ENCODE measurements at regions not wholly inside any gene's neighbourhood (a gene's known extent, or its start where the extent isn't known, plus 50 kb on each side); places are given as distances from the start of the nearest gene placed in this dataset.
"Not testable (repeated sequence)": the region's sequence is repeated elsewhere in the genome, so short reads cannot be mapped to it uniquely, and the experiment has no call there.

DNA sequence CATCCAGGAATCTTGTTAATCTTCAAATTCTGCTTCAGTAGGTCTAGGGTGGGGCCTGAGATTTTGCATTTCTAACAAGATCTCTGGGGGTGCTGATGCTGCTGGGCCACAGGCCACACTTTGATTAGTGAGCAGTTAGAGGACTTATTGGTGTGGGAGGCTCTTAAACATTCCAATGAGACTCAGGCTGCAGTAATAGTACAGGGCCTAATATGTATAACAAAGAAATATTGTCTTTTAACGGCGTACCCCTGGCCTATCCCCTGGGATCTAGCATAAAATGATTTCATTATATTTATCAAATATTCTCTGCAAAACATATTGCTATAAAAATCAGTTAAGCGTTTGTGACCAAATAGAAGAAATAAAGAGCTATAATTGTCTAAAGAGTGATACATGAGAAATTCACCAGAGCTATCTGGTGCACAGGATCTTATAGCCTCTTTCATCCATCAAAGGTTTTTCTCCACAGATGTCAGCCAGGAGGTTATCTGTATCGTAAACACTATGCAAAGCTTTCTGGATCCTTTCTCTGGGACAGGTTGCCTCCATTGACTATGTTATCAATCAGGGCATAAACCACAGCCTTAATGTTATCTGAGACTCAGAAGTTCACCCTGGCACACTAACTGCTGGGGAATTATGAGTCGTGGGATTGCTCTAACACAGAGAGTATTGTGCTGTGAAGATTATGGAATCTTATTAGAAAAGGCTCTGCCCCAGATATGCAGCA, 488.5 kb upstream of the MAP3K7 start:
- no peak for DNase-seq (ENCODE audit: low read depth)

DNA sequence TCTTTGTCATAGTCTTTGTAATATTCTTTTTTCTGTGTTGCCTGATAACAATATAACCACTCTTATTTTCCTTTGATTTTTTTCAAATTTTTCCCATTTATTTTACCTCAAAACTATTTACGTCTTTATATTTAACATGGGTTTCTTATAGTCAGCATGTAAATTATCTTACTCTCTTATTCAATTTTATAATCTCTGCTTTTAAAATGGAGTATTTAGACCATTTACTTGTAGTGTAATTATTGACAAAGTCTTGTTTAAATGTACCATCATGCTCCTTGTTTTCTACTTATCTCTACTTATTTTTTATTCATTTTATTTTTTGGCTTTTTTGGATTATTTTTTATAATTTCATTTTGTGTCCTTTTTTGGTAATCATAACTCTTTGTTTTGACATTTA, 476.5 kb upstream of the MAP3K7 start:
- no peak for DNase-seq (ENCODE audit: low read depth)

DNA sequence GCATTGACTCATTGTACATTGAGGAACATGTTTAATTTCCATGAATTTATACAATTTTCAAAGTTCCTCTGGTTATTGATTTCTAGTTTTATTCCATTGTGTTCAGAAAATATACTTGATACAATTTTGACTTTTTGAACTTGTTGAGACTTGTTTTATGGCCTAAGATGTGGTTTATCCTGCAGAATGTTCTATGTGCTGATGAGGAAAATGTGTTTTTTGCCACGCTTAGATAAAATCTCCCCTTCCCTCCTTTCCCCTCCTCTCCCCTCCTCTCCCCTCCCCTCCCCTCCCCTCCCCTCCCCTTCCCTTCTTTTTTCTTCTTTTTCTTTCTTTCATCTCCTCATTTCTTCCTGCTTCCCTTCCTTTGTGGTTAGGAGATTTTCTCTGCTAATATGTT, 470.8 kb upstream of the MAP3K7 start:
- no peak for DNase-seq (ENCODE audit: low read depth)

DNA sequence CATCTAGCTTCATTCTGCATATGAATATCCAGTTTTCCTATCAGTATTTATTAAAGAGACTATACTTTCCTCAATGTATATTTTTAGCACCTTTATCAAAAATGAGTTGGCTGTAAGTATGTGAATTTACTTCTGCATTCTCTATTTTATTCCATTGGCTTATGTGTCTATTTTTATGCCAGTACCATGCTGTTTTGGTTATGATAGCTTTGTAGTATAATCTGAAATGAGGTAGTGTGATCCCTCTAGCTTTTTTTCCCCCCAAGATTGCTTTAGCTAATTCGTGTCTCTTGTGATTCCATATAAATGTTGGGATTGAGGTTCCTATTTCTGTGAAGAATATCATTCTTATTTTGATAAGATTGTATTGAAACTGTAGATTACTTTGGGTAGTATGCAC, 469.1 kb upstream of the MAP3K7 start:
- no peak for DNase-seq (ENCODE audit: low read depth)

DNA sequence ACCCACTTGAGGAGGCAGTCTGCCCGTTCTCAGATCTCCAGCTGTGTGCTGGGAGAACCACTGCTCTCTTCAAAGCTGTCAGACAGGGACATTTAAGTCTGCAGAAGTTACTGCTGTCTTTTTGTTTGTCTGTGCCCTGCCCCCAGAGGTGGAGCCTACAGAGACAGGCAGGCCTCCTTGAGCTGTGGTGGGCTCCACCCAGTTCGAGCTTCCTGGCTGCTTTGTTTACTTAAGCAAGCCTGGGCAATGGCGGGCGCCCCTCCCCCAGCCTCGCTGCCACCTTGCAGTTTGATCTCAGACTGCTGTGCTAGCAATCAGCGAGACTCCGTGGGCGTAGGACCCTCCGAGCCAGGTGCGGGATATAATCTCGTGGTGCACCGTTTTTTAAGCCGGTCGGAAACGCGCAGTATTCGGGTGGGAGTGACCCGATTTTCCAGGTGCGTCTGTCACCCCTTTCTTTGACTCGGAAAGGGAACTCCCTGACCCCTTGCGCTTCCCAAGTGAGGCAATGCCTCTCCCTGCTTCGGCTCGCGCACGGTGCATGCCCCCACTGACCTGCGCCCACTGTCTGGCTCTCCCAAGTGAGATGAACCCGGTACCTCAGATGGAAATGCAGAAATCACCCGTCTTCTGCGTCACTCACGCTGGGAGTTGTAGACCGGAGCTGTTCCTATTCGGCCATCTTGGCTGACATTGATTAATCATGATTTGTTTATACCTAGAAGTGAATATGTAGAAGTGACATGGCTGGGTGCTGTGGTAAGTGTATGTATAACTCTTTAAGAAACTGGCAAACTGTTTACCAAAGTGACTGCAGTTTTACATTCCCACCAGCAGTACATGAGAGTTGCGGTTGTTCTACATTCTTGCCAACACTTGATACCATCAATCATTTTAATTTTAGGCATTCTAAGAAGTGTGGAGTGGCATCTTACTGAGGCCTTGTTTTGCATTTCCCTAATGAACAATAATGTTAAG, 465.9 kb upstream of the MAP3K7 start:
- not testable (repeated sequence) for DNase-seq (ENCODE audit: low read depth)

DNA sequence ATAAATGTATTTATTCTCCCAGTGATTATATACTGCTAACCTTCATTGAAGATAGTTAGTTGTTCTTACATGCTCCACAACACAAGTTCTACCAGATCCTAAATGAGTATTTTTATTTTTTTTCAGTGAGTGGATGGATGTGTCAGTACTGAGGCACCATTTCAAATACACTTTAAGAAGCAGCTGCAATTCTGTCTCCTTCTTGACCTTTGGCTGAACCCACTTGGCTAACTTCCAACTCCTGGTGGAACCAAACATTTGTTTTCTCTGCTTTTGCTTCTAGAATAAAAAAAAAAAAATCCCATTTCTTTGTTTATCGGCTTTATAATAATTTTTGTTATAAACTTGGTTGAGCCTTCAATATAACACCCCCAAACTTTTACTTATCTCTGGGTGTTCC, 458.3 kb upstream of the MAP3K7 start:
- DNase-seq (ENCODE audit: low read depth) = peak; percentile 59

DNA sequence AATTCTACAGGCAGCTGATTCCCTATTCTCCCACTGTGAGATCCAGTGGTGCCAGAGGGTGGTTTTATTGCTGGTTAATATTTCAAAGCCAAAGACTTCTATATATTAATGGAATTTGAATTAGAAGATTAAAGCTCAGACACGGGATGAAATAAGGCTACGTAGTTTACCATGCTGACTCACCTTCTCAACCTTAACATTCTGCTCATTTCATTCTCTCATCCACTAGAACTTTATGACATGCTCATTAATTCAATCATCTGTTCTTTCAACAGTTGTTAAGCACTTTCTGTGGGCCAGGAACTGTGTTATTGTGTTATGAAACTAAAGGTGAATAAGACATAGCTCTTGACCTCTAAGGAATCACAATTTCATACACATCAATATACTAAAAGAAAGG, 456.9 kb upstream of the MAP3K7 start:
- peak; percentile 87 for DNase-seq (ENCODE audit: low read depth)

DNA sequence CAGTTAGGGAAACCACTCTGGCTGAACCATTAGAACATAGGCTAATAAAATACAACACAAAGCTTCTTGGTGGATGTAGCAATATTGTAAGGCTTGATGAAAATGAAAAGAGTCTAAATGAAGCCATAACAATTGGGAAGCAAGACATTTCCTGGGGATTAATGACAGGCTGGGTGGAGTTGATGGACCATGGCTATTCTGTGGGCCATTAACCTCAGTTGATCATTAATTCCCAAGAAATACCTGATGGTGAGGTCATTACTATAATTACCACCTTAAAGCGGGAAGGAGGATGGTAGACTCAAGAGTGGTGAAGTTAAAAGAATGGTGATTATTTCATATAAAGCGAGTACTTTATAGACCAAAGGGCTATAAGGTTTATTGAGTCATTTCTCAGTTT, 455.8 kb upstream of the MAP3K7 start:
- DNase-seq (ENCODE audit: low read depth) = peak; percentile 96

DNA sequence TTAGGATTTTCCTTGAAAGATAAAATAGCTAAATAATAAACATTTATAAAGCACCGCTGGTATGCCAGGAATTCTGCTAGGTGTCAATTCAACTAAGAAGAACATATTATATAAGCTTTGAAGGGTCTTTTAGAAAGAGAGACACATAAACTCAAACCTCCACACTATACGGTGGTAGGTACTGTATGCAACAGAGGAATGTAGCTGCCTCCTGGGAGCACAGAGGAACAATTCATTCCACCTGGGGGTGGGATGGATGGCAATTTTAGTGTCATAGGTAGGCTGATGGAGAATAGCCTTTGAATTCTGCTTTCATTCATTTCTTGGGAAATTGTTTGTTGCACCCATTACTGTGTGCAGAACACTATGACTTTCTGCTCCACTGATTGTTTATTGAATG, 447.1 kb upstream of the MAP3K7 start:
- DNase-seq (ENCODE audit: low read depth) = no peak

DNA sequence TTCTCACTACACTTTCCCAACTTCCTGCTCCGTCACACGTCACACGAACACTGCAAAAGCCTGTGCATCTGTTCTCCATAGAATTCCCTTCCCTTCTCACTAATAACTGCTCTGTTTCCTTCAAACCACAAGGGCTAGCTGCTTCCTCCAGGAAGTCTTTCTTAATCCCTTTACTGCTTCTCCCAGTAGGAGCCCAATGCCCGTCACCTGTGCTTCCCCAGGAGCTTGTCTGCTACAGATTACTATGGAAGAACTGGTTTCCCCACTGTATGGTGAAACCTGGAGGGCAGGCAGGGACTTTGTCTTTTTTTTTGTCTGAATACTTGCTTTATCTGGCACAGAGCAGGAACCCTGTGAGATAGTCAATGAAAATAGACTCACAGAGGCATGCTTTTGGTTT, 444.7 kb upstream of the MAP3K7 start:
- DNase-seq (ENCODE audit: low read depth) = no peak

DNA sequence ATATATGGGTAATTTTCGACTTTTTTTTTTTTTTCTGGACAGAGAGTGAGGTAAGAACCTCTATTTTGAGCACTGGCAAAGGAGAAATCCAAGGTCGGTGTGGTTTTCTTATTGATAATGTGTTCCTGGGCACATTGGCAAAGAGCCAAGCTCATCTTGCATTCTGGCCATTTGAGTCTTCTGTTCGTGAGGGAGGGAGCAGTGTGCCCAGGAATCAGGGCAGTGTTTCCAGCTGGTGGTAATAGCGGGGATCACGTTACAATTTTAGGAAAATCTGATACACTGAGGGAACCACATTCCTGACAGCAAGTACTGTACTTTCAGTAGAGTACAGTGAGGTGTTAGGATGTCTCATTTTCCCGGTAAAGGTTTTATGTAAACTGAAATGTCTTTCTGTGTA, 442.3 kb upstream of the MAP3K7 start:
- peak; percentile 19 for DNase-seq (ENCODE audit: low read depth)

DNA sequence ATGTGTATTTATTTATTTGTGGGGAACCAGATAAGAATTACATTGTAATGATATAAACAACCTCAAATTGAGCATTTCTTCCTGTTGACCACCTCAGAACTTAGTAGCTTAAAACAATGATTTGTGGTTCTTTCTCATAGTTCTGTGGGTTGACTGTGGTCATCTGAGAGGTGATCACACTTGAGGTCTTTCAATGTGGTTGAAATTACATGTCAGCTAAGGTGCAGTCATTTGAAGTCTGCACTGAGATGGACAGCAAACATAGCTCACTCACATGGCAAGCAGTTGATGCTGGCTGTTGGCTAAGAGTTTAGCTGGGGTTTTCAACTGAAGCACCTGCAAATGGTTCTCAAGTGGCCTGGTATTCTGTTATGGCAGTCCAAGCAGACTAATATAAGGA, 436.7 kb upstream of the MAP3K7 start:
- peak; percentile 81 for DNase-seq (ENCODE audit: low read depth)

DNA sequence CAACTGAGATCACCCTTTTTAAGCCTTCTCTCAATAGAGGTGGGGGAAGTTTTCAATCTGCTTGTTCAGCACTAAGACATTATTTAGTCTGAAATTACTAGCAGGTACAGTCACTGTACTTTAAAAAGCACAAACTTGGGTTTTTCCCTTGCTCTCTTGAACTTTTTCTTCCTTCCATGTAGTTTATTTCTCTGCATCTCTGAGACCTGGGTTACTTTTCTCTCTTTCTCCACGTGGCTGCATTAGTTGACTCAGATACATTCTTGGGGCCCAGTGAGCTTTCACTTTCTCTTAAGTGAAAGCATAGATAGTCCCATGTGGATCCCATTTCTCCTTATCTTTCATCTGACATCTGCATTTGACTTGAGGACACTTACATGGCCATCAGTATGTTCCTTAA, 433.9 kb upstream of the MAP3K7 start:
- peak; percentile 31 for DNase-seq (ENCODE audit: low read depth)

DNA sequence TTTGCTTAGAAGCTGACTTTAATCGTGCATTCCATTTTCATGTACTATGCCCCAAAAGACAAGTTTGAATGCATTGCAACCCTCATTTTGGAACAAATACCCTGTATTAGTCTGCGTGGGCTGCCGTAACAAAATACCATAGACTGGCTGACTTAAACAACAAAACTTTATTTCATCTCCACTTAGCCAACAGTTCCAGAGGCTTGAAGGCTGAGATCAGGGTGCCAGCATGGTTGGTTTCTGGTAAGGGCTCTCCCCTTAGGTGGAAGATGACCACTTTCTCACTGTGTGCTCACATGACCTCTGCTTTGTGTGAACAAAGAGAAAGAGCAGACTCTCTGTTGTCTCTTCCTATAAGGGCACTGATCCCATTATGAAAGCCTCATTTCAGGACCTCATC, 431.7 kb upstream of the MAP3K7 start:
- DNase-seq (ENCODE audit: low read depth) = no peak

DNA sequence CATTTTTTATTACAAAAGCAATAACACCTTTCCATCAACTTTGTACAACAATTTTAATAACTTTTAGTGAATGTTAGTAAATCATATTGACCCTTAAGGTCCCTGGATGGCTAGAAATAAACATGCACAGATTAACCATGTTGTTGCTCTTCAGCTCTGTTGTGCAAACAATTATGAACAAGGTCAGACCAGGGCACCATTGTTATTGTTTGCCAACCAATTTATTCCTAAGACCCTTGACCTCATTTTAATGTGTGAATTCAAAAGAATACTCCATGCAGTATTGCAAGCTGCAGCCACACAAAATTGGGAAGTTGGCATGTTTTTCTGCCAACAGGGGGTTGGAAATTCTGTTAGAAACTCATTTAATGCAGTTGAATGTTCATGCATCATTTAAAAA, 426.6 kb upstream of the MAP3K7 start:
- DNase-seq (ENCODE audit: low read depth) = no peak

DNA sequence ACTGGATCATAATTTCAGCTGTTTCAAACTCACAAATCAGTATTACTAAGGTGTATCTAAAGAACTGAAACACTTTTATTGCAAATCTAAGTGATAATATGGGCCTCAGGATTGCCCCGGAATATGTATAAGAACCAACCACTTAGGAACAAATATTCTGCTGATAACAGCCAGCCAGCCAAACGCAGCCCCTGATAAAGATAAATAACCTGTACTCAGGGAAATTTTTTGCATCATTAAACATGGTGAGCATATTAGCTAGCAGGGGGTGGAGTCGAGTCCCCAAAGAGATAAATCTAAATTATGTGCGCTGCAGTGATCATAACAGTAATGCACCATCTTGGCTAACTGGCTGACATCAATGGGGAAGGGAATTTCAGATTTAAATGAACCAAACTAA, 410.2 kb upstream of the MAP3K7 start:
- no peak for DNase-seq (ENCODE audit: low read depth)

DNA sequence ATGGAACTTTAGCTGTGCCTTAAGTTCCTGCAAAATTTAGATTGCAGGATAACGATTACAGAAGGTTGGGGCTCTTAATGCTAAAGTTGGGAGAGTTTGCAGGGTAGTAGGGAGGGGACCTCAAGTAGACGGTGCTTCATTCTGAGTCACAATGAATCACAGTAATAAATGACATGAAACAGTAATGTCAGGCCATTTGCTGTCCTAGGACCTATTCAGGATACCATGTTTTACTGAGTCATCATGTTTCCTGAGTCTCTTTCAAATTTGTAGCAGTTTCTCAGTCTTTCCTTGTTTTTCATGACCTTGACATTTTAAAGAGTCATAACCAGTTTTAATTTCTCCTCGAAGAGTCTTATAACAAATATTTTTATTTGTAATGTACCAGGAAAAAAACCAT, 406.9 kb upstream of the MAP3K7 start:
- peak; percentile 77 for DNase-seq (ENCODE audit: low read depth)

DNA sequence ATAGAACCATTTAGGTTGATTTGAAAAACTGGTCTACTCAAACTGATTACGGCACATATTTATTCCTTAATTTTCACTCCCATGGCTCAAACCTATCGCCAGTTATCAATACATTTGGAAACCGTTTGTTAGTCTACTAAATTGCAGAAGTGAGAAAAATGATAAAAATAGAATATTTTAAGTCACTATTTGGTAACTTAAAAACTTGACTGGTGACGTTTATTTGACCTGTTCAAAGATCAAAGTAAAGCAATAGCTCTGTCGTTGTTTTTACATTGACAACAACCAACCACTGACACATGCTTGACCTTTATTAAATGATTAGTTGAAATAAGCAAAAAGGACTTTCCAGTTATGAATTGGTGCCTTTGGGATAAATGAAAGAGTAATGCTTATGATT, 402.9 kb upstream of the MAP3K7 start:
- no peak for DNase-seq (ENCODE audit: low read depth)

DNA sequence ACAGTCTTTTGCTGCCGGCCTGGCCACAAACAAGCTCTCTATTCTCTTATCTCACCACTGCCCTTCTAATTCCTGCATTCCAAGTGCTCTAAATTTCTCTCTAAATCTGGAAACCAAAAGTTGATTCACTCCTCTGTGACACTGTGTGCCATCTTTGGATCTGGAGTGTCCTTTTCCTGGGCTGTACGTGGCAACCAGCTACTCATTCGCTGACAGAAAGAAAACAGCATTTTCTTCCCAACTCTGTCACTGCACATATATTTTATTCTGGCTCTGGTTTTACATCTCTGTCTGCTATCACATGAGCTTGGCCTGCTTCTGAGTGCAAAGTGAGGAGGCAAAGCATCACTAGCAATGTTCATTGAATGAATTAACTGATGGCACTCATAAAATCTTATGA, 397.2 kb upstream of the MAP3K7 start:
- DNase-seq (ENCODE audit: low read depth) = no peak

DNA sequence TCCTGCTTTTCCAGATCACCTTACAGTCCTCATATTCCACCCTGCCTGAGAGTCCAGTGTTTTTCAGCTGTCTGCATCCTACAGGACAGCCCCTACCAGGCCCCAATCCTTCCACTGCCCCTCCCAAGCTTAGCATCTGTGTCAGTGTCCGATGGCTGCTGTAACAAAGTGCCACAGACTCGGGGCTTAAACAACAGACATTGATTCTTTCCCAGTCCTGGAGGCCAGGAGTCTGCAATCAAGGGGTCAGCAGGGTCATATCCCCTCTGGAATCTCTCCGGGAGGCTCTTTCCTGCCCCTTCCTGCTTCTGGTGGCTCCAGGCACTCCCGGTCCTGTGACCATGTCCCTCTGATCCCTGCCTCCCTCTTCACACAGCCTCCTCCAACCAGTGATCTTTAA, 396.6 kb upstream of the MAP3K7 start:
- no peak for DNase-seq (ENCODE audit: low read depth)

DNA sequence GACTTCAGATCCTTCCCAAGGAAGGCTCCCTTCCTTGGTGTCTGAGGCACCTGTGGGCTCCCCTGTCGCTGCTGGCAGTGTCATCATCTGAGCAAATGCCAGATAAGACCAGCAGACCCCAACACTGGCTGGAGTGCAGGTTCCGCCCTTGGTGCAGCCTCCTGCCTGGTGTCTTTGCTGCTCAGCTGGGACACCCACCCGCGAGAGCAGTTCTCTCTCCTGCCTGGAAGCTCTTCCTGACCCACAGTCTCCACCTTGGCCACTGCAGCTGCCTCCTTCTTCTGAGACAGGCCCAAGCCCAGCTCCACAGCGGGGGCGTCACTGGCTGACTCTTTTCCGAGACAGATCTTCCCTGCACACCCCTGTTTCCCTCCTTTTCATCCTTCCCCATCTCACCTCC, 395.7 kb upstream of the MAP3K7 start:
- no peak for DNase-seq (ENCODE audit: low read depth)

DNA sequence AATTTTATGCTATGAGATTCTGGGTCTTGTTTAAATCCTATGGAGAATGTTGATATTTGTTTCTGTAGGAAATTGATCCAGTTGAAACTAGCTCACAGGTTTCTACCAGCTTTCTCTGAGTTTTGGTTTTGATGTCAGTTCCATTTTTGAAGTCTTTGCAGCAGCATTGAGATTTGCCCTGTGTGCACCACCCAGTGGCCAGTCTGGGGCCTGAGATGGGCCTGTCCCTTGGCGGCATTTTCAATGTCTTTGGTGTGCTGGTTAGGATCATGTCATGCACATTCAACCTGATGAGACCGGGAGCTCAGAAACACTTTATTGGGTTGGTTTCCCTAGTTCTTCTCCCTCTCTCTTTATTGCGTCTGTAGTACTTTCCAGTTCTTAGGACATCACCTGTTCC, 395.2 kb upstream of the MAP3K7 start:
- DNase-seq (ENCODE audit: low read depth) = no peak

DNA sequence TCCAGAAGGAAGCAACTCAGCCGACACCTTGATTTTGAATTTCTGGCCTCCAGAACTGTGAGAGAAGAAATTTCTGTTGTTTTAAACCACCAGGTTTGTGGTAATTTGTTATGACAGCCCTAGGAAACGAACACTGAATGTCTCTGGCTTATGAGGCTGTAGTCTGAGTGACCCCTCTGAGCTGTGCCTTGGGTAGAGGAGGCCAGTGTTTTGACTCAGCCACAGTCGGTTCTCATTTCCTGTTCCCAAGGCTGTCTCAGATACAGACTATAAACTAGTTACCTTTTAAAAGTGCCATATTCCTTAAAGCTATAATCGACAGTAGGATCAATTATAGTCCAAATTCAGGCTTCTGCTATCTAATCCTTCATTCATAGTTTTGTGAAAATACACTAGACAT, 391.2 kb upstream of the MAP3K7 start:
- peak; percentile 42 for DNase-seq (ENCODE audit: low read depth)

Data from renal cortical epithelial cell (primary cell).